ENCODE measurements at regions not wholly inside any gene's neighbourhood (a gene's known extent, or its start where the extent isn't known, plus 50 kb on each side); places are given as distances from the start of the nearest gene placed in this dataset.

GRCh38 chr13:58081301-58081820, 449.8 kb downstream of the PCDH17 start:
- TF ChIP-seq POLR2A (IDR thresholded peaks at IDR 0.05) (no peak), CTCF (IDR thresholded peaks at IDR 0.05) (no peak)

Data from prostate gland (tissue), 2 donors.